ENCODE measurements at regions not wholly inside any gene's neighbourhood (a gene's known extent, or its start where the extent isn't known, plus 50 kb on each side); places are given as distances from the start of the nearest gene placed in this dataset.
A peak's percentile ranks its signal among the peaks of the same experiment; 100 is the strongest.
"Not testable (repeated sequence)": the region's sequence is repeated elsewhere in the genome, so short reads cannot be mapped to it uniquely, and the experiment has no call there.

DNA sequence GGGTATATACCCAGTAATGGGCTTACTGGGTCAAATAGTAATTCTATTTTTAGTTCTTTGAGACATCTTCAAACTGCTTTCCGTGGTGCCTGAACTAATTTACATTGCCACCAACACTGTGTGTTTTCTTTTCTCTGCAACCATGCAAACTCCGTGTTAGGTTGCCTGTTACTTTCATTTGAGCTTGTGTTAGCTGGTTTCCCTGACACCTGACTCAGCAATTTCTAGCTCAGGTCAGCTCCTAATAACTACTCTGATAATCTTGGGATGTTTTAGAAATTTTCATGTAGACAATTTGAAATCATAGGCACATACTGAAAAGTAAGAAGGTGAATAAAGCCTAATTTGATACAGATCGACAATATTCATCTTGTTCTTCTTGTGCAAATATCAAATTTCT, 132.3 kb downstream of the ADCYAP1 start:
- no peak for DNase-seq (ENCODE audit: low read depth, low spot score)
- no peak overlapping the region for H3K27ac ChIP-seq

DNA sequence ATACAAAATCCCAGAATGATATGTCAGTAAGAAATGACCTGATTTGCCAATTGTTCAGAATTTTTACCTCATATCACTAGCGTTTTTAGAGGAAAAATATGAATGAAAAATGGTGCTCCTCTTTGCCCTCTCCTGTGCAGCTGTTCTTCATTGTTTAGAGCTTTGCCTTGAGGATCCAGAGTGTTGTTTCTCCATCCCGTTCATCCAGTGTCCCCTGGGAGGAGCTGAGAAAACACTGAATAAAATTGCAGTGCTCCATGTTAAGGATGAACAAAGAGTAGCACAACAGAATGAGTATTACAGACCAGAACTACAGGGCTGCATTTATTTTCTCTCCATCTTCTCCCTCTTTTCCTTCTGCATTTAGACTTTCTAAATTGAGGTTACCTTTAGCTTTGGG, 133.1 kb downstream of the ADCYAP1 start:
- no peak overlapping the region for H3K27ac ChIP-seq
- no peak for DNase-seq (ENCODE audit: low read depth, low spot score)

DNA sequence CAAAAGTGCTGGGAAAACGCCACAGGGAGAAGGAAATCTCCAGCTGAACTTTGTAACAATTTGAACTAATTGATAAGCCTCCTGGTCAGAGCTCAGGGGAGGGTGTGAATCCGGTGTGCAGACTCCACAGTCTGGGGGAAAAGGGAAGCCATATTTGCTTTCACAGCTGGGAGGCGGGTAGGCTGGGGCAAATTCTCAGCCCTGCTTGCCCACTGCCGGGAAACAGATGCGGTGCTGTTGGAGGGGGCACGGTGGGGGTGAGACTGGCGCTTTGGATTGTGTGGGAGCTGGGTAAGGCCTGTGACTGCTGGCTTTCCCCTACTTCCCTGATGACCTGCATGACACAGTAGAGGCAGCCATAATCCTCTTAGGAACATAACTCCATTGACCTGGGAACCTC, 134.8 kb downstream of the ADCYAP1 start:
- DNase-seq (ENCODE audit: low read depth, low spot score), result no peak
- H3K27ac ChIP-seq, result no peak overlapping the region

DNA sequence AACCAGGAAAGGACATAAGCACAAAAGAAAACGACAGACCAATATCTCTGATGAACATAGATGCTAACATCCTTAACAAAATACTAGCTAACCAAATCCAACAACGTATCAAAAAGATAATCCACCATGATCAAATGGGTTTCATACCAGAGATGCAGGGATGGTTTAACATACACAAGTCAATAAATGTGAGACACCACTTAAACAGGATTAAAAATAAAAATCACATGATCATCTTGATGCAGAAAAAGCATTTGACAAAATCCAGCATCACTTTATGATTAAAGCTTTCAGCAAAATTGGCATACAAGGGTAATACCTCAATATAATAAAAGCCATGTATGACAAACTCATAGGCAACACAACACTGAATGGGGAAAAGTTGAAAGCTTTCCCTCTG, 138.4 kb downstream of the ADCYAP1 start:
- H3K27ac ChIP-seq; DNase-seq (ENCODE audit: low read depth, low spot score): not testable (repeated sequence)

DNA sequence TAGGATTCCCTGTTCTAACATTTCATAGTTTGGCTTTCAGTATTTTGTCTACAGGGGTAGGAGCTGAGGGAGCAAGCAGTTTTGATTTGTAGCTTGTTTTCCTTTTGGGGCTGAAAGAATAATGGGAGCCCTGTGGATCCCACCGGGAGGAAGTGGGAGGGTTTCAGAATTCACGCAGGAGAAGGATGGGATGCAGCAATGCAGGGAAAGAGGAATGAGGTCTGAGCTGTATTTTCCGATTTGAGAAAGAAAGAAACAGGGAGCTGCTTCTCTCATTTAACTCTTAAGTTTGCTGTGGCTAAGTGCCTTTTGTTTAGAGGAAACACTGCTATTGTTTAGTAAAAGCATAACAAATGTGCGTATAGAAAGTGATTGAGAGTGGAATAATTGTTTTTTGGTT, 141.0 kb downstream of the ADCYAP1 start:
- H3K27ac ChIP-seq, result no peak overlapping the region
- DNase-seq (ENCODE audit: low read depth, low spot score), result no peak

DNA sequence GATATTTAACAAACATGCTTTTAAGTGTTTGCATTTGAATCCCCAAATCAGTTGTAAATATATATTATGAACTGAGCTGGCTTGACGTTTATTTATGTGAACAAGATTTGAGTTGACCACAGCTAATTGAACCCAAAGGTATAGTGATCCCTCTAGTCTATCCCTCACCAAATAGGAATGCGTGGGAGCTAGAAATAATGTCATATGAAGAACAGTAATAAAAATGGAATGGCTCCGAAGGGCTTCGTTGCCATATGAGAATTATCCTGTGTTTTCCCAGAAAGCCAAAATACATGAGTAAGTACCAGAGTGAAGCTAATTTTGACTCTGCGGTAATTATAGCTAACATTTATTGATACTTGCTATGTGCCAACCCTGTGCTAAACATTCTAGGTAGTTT, 142.7 kb downstream of the ADCYAP1 start:
- H3K27ac ChIP-seq, result no peak overlapping the region
- no peak for DNase-seq (ENCODE audit: low read depth, low spot score)

DNA sequence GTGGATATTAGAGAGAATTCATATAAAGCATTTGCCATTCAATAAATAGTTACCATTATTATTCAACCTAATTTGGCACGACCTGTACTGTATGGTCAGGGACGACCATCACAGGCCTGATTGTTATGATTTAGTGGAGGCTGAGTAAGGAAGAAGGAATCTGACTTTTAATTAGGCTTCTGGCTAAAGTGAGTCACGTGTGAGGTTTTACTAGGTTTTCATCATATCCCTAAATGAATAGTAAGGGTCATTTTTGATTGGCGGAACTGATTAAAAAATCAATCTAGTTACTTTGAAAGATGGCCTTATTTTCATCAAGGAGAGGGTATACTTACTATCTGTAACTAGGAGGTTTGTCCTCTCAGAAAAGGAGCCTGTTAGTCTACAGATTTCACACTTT, 143.4 kb downstream of the ADCYAP1 start:
- DNase-seq (ENCODE audit: low read depth, low spot score), result no peak
- peak overlapping the region; percentile 19 for H3K27ac ChIP-seq

DNA sequence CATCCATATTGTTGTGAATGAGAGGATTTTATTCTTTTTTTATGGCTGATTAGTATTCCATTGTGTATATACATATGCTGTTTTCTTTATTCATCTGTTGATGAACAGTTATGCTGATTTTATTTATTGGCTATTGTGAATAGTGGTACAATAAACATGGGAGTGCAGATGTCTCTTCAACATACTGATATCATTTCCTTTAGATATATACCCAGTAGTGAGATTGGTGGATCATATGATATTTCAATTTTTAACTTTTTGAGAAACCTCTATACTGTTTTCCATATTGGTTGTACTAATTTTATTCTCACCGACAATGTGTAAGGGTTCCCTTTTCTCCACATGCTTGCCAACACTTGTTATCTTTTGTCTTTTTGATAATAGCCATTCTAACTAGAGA, 144.5 kb downstream of the ADCYAP1 start:
- DNase-seq (ENCODE audit: low read depth, low spot score), result no peak
- H3K27ac ChIP-seq, result no peak overlapping the region

DNA sequence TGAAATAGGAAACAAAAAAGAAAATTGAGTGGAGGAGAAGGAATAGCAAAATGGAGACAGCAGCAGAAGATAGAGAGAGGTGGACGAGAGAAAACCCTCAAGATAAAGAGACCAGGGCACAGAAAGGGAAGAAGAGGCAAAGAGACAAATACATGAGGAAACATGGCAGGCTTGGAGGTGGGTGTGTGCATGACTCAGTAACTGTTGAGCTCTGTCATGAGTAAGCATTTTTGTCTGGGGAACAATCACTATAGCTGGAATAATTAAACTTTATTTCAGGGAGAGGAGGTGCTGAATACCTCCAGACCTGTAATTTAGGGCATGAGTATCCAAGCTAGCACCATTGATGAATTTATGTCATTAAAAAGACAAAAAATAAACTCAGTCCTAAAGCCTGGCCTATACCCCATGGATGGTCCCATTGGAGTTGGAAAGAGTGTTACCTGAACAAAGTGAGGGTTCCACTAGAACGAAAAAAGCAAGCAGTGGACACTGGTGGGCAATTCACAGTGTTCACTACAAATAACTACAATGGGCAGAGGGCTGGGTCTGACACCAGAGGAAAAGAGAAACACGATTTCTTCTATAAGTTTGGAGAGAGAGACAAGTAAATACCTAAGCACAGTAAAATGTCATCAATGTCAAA, 145.5 kb downstream of the ADCYAP1 start:
- DNase-seq (ENCODE audit: low read depth, low spot score), result peak; percentile 1
- H3K27ac ChIP-seq, result no peak overlapping the region

DNA sequence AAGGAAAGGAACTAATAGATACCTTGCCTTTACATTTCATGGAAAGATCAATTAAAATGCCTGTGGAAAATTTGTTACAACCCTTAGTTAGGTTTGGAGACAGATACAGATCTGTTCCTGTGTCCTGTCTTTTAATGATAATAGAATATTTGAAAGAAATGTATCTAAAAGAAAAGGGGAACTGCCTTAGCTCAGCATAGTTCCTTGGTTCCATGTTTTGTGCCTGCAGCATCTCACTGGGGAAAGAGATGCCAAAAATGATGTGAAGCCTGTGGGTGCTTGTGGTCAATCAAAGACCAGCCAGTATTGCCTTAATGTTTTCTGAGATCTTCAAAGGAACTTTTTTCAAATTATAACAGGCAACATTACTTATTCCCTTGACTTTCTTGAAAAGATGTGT, 147.6 kb downstream of the ADCYAP1 start:
- no peak for DNase-seq (ENCODE audit: low read depth, low spot score)
- no peak overlapping the region for H3K27ac ChIP-seq

DNA sequence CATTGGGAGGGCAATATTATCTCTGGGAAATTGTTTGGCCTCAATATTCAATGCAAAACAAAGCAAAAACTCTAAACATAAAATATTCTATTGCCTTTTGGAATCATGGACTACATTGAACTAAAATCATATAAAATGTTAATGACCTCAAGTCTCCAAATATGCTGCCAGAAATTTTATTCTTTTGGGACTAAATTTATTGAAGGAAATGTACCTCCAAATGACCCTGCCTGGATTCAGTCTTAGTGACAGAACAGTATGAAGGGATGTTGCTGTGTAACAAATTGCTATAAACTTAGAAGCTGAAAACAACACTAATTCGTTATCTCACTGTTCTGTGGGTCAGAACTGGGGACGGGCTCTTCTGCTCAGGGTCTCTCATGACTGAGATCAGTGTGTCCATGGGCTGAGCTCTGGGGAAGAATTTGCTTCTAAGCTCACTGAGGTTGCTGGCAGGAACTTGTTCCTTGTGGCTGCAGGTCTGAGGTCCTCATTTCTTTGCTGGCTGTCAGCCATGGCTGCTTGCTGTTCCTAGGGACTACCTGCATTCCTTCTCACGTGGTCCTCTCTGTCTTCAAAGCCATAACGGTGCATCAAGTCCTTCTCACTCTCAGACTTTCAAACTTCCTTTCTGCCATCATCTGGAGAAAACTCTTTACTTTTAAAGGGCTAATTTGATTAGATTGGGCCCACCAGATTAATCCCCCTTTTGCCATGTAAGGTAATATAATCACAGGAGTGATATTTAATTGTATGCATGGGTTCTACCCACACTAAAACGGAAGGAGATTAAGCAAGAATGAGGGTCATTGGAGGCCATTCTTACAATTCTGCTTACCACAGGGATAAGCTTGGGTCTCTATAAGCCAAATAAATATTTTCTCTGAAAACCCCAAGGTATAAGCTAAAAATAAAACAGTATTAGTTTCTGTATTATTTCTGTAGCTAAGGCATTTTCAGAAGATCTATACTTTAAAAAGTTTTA, 149.0 kb downstream of the ADCYAP1 start:
- H3K27ac ChIP-seq, result no peak overlapping the region
- DNase-seq (ENCODE audit: low read depth, low spot score), result no peak

DNA sequence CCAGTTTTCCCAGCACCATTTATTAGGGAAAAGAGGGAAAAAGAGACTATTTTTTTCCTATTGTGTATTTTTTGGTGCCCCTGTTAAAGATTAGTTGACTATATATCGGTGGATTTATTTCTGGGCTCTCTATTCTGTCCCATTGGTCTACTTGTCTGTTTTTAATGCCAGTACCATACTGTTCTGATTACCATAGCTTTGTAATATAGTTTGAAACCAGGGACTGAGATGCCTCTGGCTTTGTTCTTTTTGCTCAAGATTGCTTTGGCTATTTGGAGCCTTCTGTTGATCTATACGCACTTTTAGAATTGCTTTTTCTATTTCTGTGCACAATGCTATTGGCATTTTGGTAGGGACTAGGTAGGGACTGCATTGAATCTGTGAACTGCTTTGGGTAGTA, 151.7 kb downstream of the ADCYAP1 start:
- no peak for DNase-seq (ENCODE audit: low read depth, low spot score)
- H3K27ac ChIP-seq, result no peak overlapping the region

DNA sequence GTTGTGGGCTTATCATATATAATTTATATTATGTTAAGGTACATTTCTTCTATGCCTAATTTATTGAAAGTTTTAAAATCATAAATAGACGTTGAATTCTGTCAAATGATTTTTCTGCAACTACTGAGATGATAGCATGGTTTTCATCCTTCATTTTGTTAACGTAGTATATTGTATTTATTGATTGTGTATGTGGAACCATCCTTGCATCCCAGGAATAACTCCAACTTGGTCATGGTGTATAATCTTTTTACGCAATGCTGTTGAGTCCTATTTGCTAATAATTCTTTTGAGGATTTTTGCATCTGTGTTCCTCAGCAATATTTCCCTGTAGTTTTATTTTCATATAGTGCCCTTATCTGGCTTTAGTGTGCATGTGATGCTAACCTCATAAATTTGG, 152.7 kb downstream of the ADCYAP1 start:
- no peak overlapping the region for H3K27ac ChIP-seq
- DNase-seq (ENCODE audit: low read depth, low spot score), result no peak

DNA sequence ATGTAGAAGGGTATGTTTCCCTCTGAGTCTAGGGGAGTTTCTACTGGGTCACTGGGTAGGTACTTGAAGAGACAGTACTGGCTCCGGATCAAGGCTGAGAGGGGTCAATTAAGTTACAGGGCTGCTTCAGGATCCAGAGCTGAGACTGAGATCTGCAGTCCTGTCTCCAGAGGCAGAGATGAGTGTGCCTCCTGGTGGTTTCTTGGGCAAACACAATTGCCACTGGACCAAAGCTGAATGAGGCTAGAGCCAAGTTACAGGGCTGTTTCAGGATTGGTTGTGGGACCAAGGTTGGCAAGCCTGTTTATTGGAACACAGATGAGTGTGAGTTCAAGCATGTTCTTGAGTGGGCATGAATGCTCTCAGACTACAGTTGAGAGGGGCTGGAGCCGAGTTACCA, 157.9 kb downstream of the ADCYAP1 start:
- no peak for DNase-seq (ENCODE audit: low read depth, low spot score)
- no peak overlapping the region for H3K27ac ChIP-seq

DNA sequence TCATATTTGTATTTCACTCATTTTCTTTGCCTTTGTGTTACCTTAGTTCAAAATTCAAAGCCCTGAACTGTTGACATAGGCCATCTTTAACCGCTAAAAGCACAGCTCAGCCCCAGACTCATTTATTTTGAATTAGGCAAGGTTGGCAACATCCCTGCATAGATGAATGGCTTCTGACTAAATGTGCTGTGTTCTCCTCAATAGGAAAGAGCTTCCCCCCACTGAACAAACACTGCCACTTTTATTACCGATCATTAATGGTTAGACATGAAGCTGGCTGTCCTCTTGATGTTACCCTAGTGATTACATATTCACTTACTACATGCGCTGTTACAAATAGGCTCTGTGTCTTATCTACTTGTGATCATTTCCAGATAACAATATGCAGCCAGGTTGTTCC, 170.7 kb downstream of the ADCYAP1 start:
- DNase-seq (ENCODE audit: low read depth, low spot score), result no peak
- H3K27ac ChIP-seq, result no peak overlapping the region

DNA sequence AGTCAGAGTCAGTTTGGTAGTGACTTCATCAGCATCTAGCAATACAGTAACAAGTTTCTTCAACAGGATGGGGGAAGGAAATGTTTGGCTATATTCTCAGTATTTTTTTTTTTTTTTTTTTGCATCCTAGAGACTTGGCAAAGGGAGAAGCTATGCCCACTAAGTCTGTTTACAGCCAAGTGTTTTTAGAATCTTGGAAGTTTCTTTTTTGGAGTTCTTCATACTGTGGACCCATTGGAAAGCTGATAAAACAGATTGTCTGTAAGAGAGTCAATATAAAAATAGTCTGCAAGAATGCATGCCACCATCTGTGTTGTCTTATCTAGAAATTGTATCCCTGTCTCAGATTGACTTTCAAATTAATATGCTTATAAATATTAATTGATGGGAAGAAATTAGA, 171.2 kb downstream of the ADCYAP1 start:
- H3K27ac ChIP-seq, result no peak overlapping the region
- no peak for DNase-seq (ENCODE audit: low read depth, low spot score)

DNA sequence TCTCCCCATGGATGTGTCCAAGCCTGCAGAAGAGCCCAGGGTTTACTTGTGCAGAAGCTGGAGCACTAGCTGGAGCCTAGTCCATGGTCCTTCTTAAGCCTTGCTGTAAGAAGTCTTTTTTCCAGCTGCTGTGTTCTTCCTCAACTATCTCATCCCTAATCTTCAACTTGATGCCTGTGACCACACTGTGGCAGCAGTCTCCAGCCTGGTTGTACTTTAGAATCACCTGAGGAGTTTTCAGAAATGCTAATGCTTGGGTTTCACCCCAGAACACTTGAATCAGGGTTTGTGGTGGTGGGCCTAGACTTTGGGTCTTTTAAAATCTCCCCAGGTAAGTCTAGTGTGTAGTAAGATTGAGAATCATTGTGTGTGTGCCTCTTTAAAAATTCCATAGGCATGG, 173.6 kb downstream of the ADCYAP1 start:
- no peak overlapping the region for H3K27ac ChIP-seq
- no peak for DNase-seq (ENCODE audit: low read depth, low spot score)

DNA sequence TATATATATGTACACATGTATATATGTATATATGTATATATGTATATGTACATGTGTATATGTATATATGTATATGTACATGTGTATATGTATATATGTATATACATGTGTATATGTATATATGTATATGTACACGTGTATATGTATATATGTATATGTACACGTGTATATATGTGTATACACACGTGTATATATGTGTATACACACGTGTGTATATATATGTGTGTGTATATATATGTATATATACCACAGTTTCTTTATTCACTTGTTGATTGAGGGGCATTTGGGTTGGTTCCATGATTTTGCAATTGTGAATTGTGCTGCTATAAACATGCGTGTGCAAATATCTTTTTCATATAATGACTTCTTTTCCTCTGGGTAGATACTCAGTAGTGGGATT, 179.0 kb downstream of the ADCYAP1 start:
- not testable (repeated sequence) for DNase-seq (ENCODE audit: low read depth, low spot score)

DNA sequence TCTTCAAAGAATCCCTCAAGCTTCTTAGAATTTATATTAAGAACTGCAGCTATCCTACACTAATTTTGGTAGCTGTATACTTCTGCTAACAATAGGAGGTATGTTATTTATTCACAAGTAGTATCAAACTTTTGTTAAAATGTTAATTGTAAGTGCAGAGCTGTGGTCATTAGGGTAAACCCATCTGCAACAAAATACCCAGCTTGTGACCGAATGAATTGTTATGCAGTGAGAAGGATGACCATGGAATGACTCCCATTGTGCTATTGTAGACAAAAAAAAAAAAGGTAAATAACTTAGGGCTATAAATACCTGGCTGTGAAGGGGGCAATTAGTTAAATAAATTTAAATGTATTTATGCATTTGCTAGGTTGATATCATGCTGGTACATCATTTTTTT, 186.1 kb downstream of the ADCYAP1 start:
- DNase-seq (ENCODE audit: low read depth, low spot score), result no peak

More for the DNA sequence above, 179.0 kb downstream of the ADCYAP1 start:
- not testable (repeated sequence) for H3K27ac ChIP-seq

DNA sequence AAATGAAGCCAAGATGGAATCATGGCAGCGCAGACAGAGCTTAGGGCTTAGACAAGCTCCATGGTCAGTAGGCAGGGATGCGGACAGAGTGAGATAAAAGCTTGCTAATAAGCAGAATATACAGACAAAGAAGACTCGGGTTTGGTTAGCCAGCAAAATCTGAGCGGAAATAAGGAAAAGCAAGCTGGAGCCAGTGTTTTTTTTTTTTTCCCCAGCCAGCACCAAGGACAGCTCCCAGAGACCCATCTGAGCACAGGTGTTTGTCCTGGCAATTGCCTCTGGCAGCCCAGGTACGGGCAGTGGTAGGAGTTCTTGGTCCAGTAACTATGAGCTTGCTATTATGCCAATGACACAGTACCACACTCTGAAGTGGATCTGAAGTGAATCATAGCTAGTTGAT, 187.6 kb downstream of the ADCYAP1 start:
- DNase-seq (ENCODE audit: low read depth, low spot score), result no peak
- no peak overlapping the region for H3K27ac ChIP-seq

More for the DNA sequence above, 186.1 kb downstream of the ADCYAP1 start:
- H3K27ac ChIP-seq, result no peak overlapping the region

DNA sequence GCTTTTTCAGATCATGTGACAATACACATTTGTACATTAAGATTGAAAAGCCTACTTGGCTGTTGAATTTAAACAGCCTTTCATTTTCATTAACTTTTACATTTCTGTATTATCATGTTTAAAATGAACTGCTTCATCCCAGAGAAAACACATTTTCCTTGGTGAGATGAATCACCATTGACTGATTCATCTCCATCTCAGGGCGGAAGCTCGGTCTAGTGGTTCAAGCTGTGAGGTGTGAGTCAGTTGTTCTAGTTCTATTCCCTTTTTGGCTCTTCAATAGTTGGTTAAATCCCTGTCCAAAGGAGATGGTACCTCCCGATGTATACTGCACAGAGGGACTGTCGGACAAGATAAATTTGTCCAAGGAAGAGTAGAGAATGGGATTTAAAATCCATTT, 189.7 kb downstream of the ADCYAP1 start:
- peak; percentile 36 for DNase-seq (ENCODE audit: low read depth, low spot score)
- H3K27ac ChIP-seq, result no peak overlapping the region

Data from epithelial cell of prostate (primary cell).